ENCODE measurements at regions not wholly inside any gene's neighbourhood (a gene's known extent, or its start where the extent isn't known, plus 50 kb on each side); places are given as distances from the start of the nearest gene placed in this dataset.

DNA sequence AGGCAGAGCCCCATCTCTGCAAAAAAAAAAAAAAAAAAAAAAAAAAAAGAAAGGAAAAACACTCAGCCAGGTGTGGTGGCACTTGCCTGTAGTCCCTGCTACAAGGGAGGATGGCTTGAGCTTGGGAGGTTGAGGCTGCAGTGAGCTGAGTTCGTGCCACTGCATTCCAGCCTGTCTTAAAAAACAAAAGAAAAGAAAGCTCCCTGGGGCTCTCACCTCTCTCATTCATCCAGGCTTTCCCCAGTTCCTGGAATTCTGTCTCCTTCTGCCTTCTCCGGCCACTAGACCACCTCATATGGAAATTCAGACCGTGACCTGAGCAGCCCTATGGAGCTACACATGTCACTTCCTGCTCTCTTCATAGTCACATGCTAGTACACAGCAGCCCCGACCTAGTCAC, 101.1 kb upstream of the TAB2 start:
- DNase-seq (no peak), ATAC-seq (ENCODE audit: low read depth) (no peak)
- Mint-ChIP-seq H3K36me3 (peaks cover 25% of the 10 kb centered on the region), H3K4me3 (no peak overlapping the region), H3K9me3 (peaks cover 2% of the 10 kb centered on the region), H3K4me1 (peaks cover 27% of the 10 kb centered on the region), H3K27me3 (no peaks in the 10 kb centered on the region), H3K27ac (peak overlapping the region; percentile 20)
- POLR2A ChIA-PET, result interaction anchor here (0.9 to 2.2 kb wide), 3 partner anchors 15 to 150 kb away, joined by 3 to 8 read pairs (median 5); partner anchors contain the start of gene TAB2

GRCh38 chr6:149217466-149217888, 100.0 kb upstream of the TAB2 start:
- H3K27me3 Mint-ChIP-seq, result no peaks in the 10 kb centered on the region
- peak; percentile 48 for ATAC-seq (ENCODE audit: low read depth)
- DNase-seq, result no peak
- H3K36me3 Mint-ChIP-seq, result peaks cover 29% of the 10 kb centered on the region
- H3K4me3 Mint-ChIP-seq, result no peak overlapping the region
- H3K27ac Mint-ChIP-seq, result no peak overlapping the region
- peaks cover 20% of the 10 kb centered on the region for H3K4me1 Mint-ChIP-seq
- POLR2A ChIA-PET, result interaction anchor here (0.8 to 2.2 kb wide), 3 partner anchors 99 to 113 kb away, joined by 3 to 8 read pairs (median 3); partner anchors contain the start of gene TAB2
- H3K9me3 Mint-ChIP-seq, result peaks cover 2% of the 10 kb centered on the region

GRCh38 chr6:149218471-149218870, 99.0 kb upstream of the TAB2 start:
- H3K4me3 Mint-ChIP-seq, result no peak overlapping the region
- H3K36me3 Mint-ChIP-seq, result peaks cover 29% of the 10 kb centered on the region
- POLR2A ChIA-PET, result interaction anchor here (0.8 kb wide), 1 partner anchor 99 kb away, joined by 3 read pairs; the partner anchor contains the start of gene TAB2
- peaks cover 20% of the 10 kb centered on the region for H3K4me1 Mint-ChIP-seq
- no peaks in the 10 kb centered on the region for H3K27me3 Mint-ChIP-seq
- H3K27ac Mint-ChIP-seq, result peak overlapping the region; percentile 15
- H3K9me3 Mint-ChIP-seq, result peaks cover 2% of the 10 kb centered on the region
- DNase-seq (no peak), ATAC-seq (ENCODE audit: low read depth) (peak; percentile 46)

DNA sequence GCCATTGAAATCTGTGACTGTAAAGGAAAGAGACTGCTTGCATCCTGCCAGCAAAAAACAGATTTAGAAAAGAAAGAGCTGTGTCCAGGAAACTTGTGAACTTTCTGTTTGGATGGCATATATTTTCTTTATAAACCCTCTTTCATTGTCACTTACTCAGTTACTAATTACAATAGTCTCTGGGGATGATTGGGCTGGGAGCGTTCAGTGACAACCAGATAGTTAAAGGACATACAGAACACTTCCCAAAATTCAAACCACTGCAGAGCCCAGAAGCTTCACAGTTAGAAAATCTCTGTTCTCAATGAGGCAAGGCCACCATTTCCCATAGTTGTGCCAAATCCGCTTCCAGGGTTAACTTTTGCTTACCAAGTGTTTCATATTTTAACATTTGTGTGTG, 98.6 kb upstream of the TAB2 start:
- peaks cover 2% of the 10 kb centered on the region for H3K9me3 Mint-ChIP-seq
- no peaks in the 10 kb centered on the region for H3K27me3 Mint-ChIP-seq
- H3K4me1 Mint-ChIP-seq, result peaks cover 23% of the 10 kb centered on the region
- DNase-seq (no peak), ATAC-seq (ENCODE audit: low read depth) (no peak)
- peak overlapping the region; percentile 15 for H3K27ac Mint-ChIP-seq
- H3K4me3 Mint-ChIP-seq, result no peak overlapping the region
- H3K36me3 Mint-ChIP-seq, result peaks cover 33% of the 10 kb centered on the region
- POLR2A ChIA-PET, result no interaction called here

DNA sequence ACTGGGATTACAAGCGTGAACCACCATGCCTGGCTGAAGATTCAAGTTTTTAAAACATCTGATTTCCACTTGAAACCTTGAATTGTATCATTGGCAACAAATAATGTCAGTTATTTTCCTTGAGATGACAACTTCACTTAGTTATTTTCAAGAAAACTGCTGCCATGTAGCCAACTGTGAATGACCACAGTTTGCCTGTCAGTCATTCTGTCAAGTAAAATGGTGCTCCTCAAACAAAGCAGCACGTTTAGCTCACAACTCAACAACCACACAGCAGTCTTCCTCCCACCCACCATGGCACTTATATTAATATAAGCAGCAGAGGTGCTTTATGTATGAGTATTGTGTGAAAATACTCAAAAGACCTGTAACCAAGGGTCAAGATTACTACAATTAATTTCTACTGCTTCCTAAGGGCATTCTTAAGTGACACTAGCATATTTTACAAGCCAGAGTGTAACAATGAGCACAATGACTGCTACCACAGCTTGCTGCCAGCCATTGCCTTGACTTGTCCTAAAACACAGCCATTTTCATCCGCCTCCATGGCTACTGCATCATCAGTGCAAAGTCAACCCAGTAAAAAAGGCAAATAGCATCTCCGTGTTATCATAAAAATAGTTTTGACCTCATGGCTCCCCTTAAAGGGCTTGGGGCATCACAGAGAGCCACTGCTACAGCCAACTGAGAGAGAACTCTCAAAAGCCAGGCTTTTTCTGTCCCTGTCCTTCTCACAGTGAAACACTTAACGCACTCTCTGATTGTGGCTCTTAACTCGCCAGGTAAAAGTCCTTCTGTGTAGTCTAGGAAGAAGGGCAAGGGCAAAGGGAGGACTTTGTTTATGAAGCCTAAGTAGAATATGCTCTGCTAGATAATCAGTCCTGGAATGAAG, 96.4 kb upstream of the TAB2 start:
- Mint-ChIP-seq H3K9me3 (peaks cover 2% of the 10 kb centered on the region), H3K27ac (no peak overlapping the region), H3K4me3 (no peak overlapping the region), H3K36me3 (peaks cover 40% of the 10 kb centered on the region), H3K4me1 (peaks cover 25% of the 10 kb centered on the region), H3K27me3 (no peaks in the 10 kb centered on the region)
- no peak for ATAC-seq (ENCODE audit: low read depth)
- no peak for DNase-seq
- POLR2A ChIA-PET, result no interaction called here

DNA sequence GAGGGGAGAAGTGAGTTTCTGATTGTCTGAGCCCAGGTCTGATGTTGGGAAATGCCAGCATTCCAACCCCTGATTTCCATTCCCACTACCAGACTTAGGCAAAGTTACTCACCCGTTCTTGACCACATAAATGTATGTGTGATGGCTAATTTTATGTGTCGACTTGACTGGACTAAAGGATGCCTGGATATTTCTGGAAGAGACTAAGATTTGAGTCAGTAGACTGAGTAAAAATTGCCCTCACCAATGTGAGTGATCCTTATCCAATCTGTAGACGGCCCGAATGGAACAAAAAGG, 95.8 kb upstream of the TAB2 start:
- Mint-ChIP-seq H3K9me3 (no peaks in the 10 kb centered on the region), H3K36me3 (peaks cover 38% of the 10 kb centered on the region), H3K4me1 (peaks cover 25% of the 10 kb centered on the region), H3K27me3 (no peaks in the 10 kb centered on the region), H3K4me3 (no peak overlapping the region), H3K27ac (no peak overlapping the region)
- POLR2A ChIA-PET, result no interaction called here
- DNase-seq (no peak), ATAC-seq (ENCODE audit: low read depth) (no peak)

GRCh38 chr6:149223120-149223903, 94.2 kb upstream of the TAB2 start:
- H3K27me3 Mint-ChIP-seq, result no peaks in the 10 kb centered on the region
- peaks cover 33% of the 10 kb centered on the region for H3K36me3 Mint-ChIP-seq
- DNase-seq (no peak), ATAC-seq (ENCODE audit: low read depth) (no peak)
- no peaks in the 10 kb centered on the region for H3K9me3 Mint-ChIP-seq
- no peak overlapping the region for H3K4me3 Mint-ChIP-seq
- peaks cover 14% of the 10 kb centered on the region for H3K4me1 Mint-ChIP-seq
- POLR2A ChIA-PET, result no interaction called here
- no peak overlapping the region for H3K27ac Mint-ChIP-seq

- Mint-ChIP-seq H3K27ac (no peak overlapping the region), H3K4me3 (no peak overlapping the region), H3K36me3 (peaks cover 33% of the 10 kb centered on the region), H3K4me1 (peaks cover 8% of the 10 kb centered on the region), H3K9me3 (no peaks in the 10 kb centered on the region), H3K27me3 (no peaks in the 10 kb centered on the region)
- POLR2A ChIA-PET, result no interaction called here
- ATAC-seq (ENCODE audit: low read depth) (no peak), DNase-seq (no peak)
These were observed 93.6 kb upstream of the TAB2 start for GRCh38 chr6:149223904-149224351.

DNA sequence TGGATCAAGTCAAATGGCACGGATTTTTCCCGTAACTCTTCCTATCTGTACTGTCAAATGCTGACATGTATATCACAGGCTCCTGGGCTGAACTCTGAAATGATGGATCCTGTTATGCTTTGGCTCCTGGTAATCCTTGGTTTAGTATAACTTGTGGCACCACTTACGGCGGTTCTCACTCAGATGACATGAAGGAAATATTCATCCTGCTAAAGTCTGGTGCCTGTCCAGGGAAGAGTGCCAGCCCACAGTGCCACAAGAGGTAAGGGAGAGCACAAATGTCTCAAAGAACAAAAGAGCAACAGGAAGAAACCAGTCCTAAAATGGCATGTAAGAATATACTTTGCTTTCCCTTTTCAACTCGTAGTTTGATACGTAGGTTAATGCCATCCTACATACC, 93.1 kb upstream of the TAB2 start:
- Mint-ChIP-seq H3K4me3 (no peak overlapping the region), H3K9me3 (no peaks in the 10 kb centered on the region), H3K4me1 (peaks cover 7% of the 10 kb centered on the region), H3K27me3 (no peaks in the 10 kb centered on the region), H3K27ac (no peak overlapping the region), H3K36me3 (peaks cover 33% of the 10 kb centered on the region)
- no peak for ATAC-seq (ENCODE audit: low read depth)
- DNase-seq, result no peak
- POLR2A ChIA-PET, result no interaction called here

DNA sequence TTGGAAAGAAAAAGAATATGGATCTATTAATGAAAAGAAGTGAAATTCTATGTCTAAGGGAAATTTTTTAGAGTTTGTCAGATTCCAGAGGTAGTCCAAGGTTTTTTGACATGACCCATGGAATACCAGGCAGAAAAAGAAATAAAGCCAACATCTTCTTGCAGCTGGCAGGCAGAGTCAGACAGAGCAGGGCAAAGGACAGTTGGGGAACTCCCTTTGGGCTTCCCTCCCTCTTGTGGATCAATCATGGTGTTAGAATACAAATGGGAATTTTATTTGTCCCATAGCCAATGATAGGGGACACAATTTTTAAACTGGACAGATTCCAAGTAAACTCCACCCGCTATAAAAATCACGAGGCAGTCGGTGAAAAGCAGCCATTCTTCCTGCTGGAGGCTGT, 92.1 kb upstream of the TAB2 start:
- H3K36me3 Mint-ChIP-seq, result peaks cover 33% of the 10 kb centered on the region
- H3K4me1 Mint-ChIP-seq, result peaks cover 7% of the 10 kb centered on the region
- no peak for ATAC-seq (ENCODE audit: low read depth)
- H3K27ac Mint-ChIP-seq, result no peak overlapping the region
- no peaks in the 10 kb centered on the region for H3K27me3 Mint-ChIP-seq
- H3K4me3 Mint-ChIP-seq, result no peak overlapping the region
- no peak for DNase-seq
- no peaks in the 10 kb centered on the region for H3K9me3 Mint-ChIP-seq
- POLR2A ChIA-PET, result no interaction called here

DNA sequence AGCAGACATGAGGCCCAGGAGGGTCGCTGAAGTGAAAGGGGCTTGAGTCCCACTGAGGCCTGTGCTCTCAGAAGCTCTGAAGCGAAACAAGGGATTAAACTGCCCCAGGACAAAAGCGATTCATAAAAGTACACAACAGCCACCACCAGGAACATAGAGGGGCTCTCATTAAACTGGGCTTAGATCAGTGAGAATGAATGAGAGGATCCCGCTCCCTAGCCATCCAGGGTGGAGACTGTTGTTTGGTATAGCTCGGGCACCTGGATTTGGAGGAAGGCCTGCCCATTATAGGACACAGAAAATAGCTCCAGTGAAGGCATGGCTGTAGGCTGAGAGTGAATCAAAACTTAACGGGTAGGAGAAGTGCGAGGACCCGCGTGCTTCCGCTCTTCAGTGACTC, 91.6 kb upstream of the TAB2 start:
- Mint-ChIP-seq H3K27me3 (no peaks in the 10 kb centered on the region), H3K4me1 (peaks cover 7% of the 10 kb centered on the region), H3K4me3 (no peak overlapping the region), H3K36me3 (peaks cover 29% of the 10 kb centered on the region), H3K9me3 (no peaks in the 10 kb centered on the region), H3K27ac (no peak overlapping the region)
- ATAC-seq (ENCODE audit: low read depth) (no peak), DNase-seq (no peak)
- POLR2A ChIA-PET, result no interaction called here

DNA sequence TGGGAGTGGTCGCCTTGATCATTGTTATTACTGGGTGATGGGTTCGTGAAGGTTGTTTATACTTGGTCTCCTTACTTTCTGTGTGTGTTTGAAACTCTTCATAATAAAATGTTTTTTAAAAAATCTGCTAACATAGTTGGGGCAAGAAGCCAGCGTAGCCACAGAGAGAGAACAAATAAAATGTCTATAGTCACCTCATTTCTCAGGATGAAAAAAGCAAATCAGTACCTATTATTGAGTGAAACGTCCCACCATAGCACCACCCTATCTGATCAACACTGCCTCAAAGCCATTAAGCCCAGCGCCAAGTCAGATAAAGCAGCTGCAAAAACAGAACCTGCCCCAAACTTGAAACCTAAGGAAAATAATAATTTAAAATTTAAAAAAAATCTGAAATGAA, 89.7 kb upstream of the TAB2 start:
- Mint-ChIP-seq H3K4me1 (peaks cover 19% of the 10 kb centered on the region), H3K36me3 (peaks cover 22% of the 10 kb centered on the region), H3K9me3 (peaks cover 1% of the 10 kb centered on the region), H3K4me3 (no peak overlapping the region), H3K27ac (no peak overlapping the region), H3K27me3 (no peaks in the 10 kb centered on the region)
- ATAC-seq (ENCODE audit: low read depth) (no peak), DNase-seq (no peak)
- POLR2A ChIA-PET, result no interaction called here

DNA sequence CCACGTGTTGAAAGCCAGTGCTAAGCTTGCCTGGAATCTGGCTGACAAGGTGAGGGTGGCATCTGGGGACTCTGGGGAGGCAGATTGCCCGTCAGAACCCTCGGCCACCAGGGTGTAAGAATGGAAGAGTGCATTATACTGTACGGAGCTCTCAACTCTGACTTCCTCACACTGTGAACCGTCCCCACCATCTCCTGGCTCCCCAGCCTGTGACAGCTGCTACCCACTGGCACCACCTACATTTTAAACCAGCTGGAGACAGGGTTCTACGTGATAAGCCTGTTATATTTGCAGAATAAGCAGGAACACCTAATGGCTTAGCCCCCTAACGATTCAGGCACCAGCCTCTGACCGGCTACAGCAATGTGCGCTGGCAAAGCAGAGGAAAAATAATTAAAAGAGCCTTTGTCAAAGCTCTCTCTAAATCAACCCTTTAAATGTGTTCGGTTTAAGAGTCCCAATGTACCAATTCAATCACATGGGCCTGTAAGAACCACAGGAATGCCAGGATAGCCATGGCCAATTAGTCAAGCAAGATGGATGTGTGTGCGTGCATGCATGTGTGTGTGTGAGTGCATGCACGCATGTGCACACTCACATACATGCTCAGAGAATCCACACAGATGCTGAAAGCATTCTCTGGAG, 89.1 kb upstream of the TAB2 start:
- Mint-ChIP-seq H3K36me3 (peaks cover 22% of the 10 kb centered on the region), H3K9me3 (peaks cover 1% of the 10 kb centered on the region), H3K27ac (no peak overlapping the region), H3K4me3 (no peak overlapping the region), H3K4me1 (peaks cover 25% of the 10 kb centered on the region), H3K27me3 (no peaks in the 10 kb centered on the region)
- DNase-seq (no peak), ATAC-seq (ENCODE audit: low read depth) (no peak)
- POLR2A ChIA-PET, result no interaction called here
